GM06990 (cell line): ENCODE measurements at regions not wholly inside any gene's neighbourhood (a gene's known extent, or its start where the extent isn't known, plus 50 kb on each side); places are given as distances from the start of the nearest gene placed in this dataset.

ENCODE experiments used
- DNase-seq: peaks from one replicate; pipeline ENCODE4 v3.0.0-alpha.2; 2011; ENCODE audit not compliant: insufficient read length; ENCODE audit errors: extremely low read depth
- H3K27me3 ChIP-seq: replicated peaks from 2 replicates; pipeline ENCODE4 v1.6.0; 2011; ENCODE audit warnings: low read length; ENCODE audit not compliant: control insufficient read depth, insufficient read depth
- H3K36me3 ChIP-seq: 2 replicates; pipeline ENCODE4 v1.5.1; 2011; ENCODE audit warnings: low read length; ENCODE audit not compliant: control insufficient read depth, insufficient read depth
- H3K4me3 ChIP-seq: replicated peaks from 2 replicates; pipeline ENCODE4 v1.5.1; 2011; ENCODE audit warnings: low read depth, mild to moderate bottlenecking, control low read depth, low read length
- CTCF ChIP-seq: IDR thresholded peaks from 2 replicates; pipeline ENCODE4 v1.5.1; 2011; ENCODE audit warnings: low read length, control low read depth, mild to moderate bottlenecking, inconsistent platforms; ENCODE audit not compliant: insufficient read depth, poor library complexity, severe bottlenecking

DNA sequence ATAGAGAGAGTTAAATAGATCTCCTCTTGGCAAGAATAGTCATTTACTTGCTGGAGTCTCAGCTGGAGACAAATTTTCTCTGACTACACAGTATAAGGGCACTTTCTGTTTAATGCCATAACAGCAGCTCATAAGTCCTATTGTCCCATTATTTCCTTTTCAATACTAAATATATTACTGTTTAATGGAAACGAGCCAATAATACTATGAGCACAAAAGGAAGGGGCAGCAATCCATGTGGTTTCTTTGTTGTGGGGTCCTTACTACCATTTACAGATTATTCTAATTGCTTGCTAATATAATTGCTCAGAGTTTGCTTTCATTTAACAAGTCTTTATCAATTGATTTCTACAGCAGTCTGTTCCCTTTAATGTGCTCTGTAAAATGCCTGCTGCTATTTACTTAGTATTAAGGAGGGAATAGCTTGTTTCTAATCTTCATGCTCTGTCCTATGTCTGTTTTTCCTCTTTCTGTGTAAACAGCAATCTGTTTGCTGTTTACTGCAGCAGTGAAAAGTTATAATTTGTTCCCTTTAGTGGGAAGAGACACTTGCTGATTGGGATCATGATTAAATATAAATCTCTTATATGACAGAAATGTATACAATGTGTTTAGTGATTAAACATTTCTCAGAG, 296.2 kb upstream of the SMIM30 start:
- no peak overlapping the region for H3K4me3 ChIP-seq
- H3K27me3 ChIP-seq: no peaks in the 10 kb centered on the region
- no peaks in the 10 kb centered on the region for H3K36me3 ChIP-seq
- DNase-seq: no peak
- TF ChIP-seq CTCF: no peak

DNA sequence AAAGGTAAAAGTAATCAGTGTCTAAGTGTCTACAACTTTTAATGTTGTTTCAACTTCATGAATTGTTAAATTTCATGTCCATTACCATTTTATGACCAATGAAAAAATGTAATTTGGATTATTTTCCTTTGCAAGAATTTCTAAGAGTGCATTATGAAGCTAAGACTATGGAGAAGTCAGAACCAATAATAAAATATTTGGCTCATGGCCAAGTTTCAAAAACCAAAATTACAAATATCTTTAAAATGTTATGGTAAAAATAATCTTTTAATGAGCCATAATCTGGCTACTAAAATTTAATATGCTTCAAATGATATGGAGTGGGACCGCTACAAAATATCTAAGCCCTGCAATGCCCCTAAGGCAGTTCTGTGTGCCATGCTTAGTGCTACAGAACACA, 294.1 kb upstream of the SMIM30 start:
- DNase-seq: no peak
- Histone ChIP-seq H3K27me3 (no peaks in the 10 kb centered on the region), H3K36me3 (no peaks in the 10 kb centered on the region), H3K4me3 (no peak overlapping the region)
- TF ChIP-seq CTCF: no peak

- no peak for DNase-seq
- H3K4me3 ChIP-seq: no peak overlapping the region
- H3K36me3 ChIP-seq: no peaks in the 10 kb centered on the region
- TF ChIP-seq CTCF: no peak
- no peaks in the 10 kb centered on the region for H3K27me3 ChIP-seq
These were observed 292.4 kb upstream of the SMIM30 start for GRCh38 chr7:113410796-113411195.

GRCh38 chr7:113408999-113409398, 290.6 kb upstream of the SMIM30 start:
- TF ChIP-seq CTCF: no peak
- no peaks in the 10 kb centered on the region for H3K36me3 ChIP-seq
- H3K27me3 ChIP-seq: no peaks in the 10 kb centered on the region
- H3K4me3 ChIP-seq: no peak overlapping the region
- no peak for DNase-seq

DNA sequence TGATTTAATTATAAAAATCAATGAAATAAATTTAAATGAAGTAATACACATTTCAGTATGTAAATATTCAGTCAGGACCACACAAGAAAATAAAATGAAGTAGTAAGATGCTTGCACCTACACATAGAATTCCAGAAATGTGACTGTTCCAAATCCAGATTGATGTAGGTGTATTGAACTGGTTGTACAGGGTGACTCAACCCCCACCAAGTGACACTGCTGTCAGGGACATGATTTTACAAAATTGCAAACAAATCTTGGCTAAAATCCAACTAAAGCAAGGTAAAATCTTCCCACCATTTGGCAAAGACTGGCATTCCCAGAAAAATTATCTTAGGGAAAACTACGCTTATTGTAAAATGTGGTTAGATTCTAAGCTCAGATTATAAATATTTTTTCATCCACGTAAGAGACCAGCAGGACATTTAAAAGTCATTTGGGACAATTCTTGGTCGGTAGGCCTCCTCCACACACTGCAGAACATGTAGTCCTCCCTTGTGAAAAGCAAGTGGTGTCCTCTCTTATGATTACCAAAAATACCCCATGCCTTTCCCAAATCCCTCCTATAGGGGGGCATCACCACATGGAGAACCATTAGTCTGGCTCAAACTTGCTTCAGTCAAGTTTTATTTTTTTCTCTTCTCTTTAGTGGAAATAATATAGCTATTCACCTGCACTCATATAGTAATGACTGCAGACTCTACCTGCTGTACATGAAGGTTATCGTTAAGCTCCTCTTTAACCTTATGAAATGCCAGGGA, 287.1 kb upstream of the SMIM30 start:
- Histone ChIP-seq H3K4me3 (no peak overlapping the region), H3K36me3 (no peaks in the 10 kb centered on the region), H3K27me3 (no peaks in the 10 kb centered on the region)
- no peak for TF ChIP-seq CTCF
- no peak for DNase-seq
